OCI-LY1 (cell line): ENCODE measurements at regions not wholly inside any gene's neighbourhood (a gene's known extent, or its start where the extent isn't known, plus 50 kb on each side); places are given as distances from the start of the nearest gene placed in this dataset.

Experiments used
- EZH2 ChIP-seq: fragments of 200-600 bp; sonication (generic), shearing (Covaris generic); IDR thresholded peaks from 2 replicates; pipeline ENCODE4 v1.8.0; 2017; ENCODE audit warnings: borderline replicate concordance, mixed run types, mild to moderate bottlenecking, antibody characterized with exemption, low read length, moderate library complexity, mixed read lengths
- TF ChIP-seq, protein P1 (sequence below): fragments of 200-600 bp; sonication (generic), shearing (Covaris generic); IDR thresholded peaks from 2 replicates; pipeline ENCODE4 v1.5.1; 2017; ENCODE audit warnings: mild to moderate bottlenecking, antibody characterized with exemption, low read length, moderate library complexity, mixed read lengths

DNA sequence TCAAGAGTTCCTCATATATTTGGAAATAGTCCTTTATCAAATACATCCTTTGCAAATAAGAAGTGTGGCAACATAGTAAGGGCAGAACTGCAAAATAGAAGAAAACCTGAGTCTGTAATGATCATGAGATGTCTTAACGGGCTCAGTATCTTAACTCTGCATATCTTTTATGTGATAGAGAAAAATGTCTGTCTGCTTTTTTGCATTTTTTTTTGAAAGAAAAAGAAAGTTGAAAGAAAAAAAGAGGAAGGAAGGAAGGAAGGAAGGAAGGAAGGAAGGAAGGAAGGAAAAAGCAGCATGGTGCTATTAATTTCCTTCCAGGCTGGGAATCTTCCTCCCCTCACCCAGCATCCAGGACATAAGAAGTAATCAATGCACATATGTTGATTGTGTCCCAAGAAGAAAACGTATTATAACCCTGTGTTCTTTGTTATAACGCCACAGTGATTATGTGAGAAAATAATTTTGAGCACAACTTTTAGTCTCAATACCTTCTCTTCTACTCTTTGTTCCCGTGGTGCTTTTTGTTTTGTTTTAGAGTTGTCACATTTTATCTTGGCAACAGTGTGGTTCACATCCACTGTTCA lies 58.7 kb upstream of the PCSK2 start:
- TF ChIP-seq, protein P1, sequence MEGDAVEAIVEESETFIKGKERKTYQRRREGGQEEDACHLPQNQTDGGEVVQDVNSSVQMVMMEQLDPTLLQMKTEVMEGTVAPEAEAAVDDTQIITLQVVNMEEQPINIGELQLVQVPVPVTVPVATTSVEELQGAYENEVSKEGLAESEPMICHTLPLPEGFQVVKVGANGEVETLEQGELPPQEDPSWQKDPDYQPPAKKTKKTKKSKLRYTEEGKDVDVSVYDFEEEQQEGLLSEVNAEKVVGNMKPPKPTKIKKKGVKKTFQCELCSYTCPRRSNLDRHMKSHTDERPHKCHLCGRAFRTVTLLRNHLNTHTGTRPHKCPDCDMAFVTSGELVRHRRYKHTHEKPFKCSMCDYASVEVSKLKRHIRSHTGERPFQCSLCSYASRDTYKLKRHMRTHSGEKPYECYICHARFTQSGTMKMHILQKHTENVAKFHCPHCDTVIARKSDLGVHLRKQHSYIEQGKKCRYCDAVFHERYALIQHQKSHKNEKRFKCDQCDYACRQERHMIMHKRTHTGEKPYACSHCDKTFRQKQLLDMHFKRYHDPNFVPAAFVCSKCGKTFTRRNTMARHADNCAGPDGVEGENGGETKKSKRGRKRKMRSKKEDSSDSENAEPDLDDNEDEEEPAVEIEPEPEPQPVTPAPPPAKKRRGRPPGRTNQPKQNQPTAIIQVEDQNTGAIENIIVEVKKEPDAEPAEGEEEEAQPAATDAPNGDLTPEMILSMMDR: no peak
- no peak for TF ChIP-seq EZH2
